ENCODE measurements at regions not wholly inside any gene's neighbourhood (a gene's known extent, or its start where the extent isn't known, plus 50 kb on each side); places are given as distances from the start of the nearest gene placed in this dataset.

DNA sequence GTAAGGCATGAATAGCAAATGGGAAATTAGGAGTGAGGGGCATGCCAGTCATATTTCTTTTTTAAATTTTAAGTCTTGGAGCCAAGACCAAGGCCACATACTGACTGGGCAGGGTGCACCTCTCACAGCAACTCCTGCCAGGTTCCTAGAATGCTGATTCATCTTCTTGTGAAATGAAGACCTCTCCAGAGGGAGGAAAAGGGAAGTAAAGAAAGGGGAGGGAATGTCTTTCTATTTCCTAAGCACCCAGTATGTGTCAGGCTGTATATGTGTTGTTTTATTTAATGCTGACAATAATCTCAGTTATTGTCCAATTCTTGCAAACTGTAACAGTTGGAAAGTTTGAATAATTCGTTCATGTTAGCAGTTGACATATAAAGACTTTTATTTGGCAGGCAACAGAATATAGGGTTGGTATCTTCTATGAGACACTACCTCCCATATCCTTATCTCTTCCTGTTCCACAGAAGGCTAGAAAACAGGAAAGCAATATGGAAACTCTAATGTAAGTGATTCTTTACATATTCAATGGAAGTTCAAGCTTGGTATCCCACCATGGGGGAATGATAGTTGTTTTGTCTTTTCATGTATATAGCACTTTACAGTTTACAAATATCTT is 259.1 kb upstream of the USP24 start:
- Histone ChIP-seq H3K79me2 (ENCODE audit: insufficient read depth) (no peaks in the 10 kb centered on the region), H2AFZ (no peak overlapping the region), H4K20me1 (ENCODE audit: insufficient read depth) (no peaks in the 10 kb centered on the region), H3F3A (ENCODE audit: insufficient read depth) (peaks cover 14% of the 10 kb centered on the region; the same call in 1 of the 2 replicates), H3K4me3 (no peak overlapping the region), H3K9me3 (ENCODE audit: low read depth) (no peaks in the 10 kb centered on the region), H3K9me2 (ENCODE audit: insufficient read depth) (no peaks in the 10 kb centered on the region), H3K4me2 (ENCODE audit: unreplicated experiment) (no peak overlapping the region), H3K4me1 (ENCODE audit: insufficient read depth) (peaks cover 20% of the 10 kb centered on the region), H3K36me3 (ENCODE audit: low read depth) (no peaks in the 10 kb centered on the region), H3K27me3 (replicated peaks; ENCODE audit: insufficient read depth) (no peaks in the 10 kb centered on the region), H3K27ac (no peak overlapping the region), H3K9ac (no peak overlapping the region)
- 0 to 10% methylated on average over 1 of the region's 1 CpG for WGBS, 2 experiments (ENCODE audit: low coverage in 1 of 2, low lambda C conversion rate in 2 of 2, missing lambda C conversion rate in 2 of 2)
- in situ Hi-C loops (cut with MboI) = no loop called here
- TF ChIP-seq EZH2phosphoT487 (IDR thresholded peaks at IDR 0.05; ENCODE audit: insufficient read depth, low read depth) (no peak), EZH2 (IDR thresholded peaks at IDR 0.05; ENCODE audit: insufficient read depth, poor library complexity, severe bottlenecking) (no peak)
- peak; percentile 84 for DNase-seq

DNA sequence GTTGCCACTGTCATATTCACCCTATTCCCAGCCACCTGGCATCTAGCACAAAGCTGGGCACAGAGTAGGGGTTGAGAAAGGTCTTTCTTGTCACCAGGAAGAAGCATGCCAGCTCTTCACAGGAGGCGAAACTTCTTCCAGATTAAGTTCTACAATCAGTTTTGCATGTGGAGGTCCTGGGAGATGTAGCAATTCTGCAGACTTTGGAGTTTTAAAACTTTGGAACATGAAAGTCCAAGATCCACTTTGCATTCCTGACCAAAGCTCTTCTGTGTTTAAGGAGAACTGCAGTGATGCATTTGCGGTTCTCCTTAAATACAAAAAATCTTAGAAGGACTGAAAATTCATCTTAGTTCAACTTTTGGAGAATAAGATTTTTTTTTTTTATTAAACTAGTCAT is 258.5 kb upstream of the USP24 start:
- Histone ChIP-seq H3K27ac (no peak overlapping the region), H3K4me3 (no peak overlapping the region), H3K9ac (no peak overlapping the region), H3K79me2 (ENCODE audit: insufficient read depth) (no peaks in the 10 kb centered on the region), H3K27me3 (replicated peaks; ENCODE audit: insufficient read depth) (no peaks in the 10 kb centered on the region), H3K9me2 (ENCODE audit: insufficient read depth) (no peaks in the 10 kb centered on the region), H3K36me3 (ENCODE audit: low read depth) (no peaks in the 10 kb centered on the region), H4K20me1 (ENCODE audit: insufficient read depth) (no peaks in the 10 kb centered on the region), H3K4me2 (ENCODE audit: unreplicated experiment) (no peak overlapping the region), H3K4me1 (ENCODE audit: insufficient read depth) (peaks cover 20% of the 10 kb centered on the region), H2AFZ (no peak overlapping the region), H3F3A (ENCODE audit: insufficient read depth) (peaks cover 14% of the 10 kb centered on the region; the same call in 1 of the 2 replicates), H3K9me3 (ENCODE audit: low read depth) (no peaks in the 10 kb centered on the region)
- 74 to 81% methylated on average over 2 of the region's 2 CpGs for WGBS, 2 experiments (ENCODE audit: low coverage in 1 of 2, low lambda C conversion rate in 2 of 2, missing lambda C conversion rate in 2 of 2)
- in situ Hi-C loops (cut with MboI) = no loop called here
- TF ChIP-seq EZH2 (IDR thresholded peaks at IDR 0.05; ENCODE audit: insufficient read depth, poor library complexity, severe bottlenecking) = no peak
- no peak for DNase-seq

DNA sequence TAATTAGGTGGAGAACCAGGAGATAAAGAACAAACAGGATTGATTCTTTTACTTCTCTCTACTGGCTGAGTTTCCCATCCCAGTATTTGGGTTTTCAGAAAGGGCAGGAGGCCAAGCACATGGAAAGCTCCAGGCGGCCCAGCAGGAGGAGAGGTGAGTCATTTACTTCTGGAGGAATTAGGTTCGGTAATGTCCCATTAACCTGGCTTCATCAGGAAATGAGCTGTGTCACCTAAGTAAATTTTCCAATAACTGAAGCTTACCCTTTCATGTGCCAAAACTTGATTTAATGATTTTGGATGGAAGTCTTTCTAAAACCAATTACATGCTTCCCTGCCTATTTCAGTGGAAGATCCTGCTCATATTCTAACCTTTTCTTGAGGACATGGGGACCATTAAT is 257.6 kb upstream of the USP24 start:
- Histone ChIP-seq H3K4me3 (no peak overlapping the region), H3K4me2 (ENCODE audit: unreplicated experiment) (no peak overlapping the region), H3K27me3 (replicated peaks; ENCODE audit: insufficient read depth) (no peaks in the 10 kb centered on the region), H3F3A (ENCODE audit: insufficient read depth) (peaks cover 14% of the 10 kb centered on the region; the same call in 1 of the 2 replicates), H3K27ac (no peak overlapping the region), H3K36me3 (ENCODE audit: low read depth) (no peaks in the 10 kb centered on the region), H3K9me2 (ENCODE audit: insufficient read depth) (no peaks in the 10 kb centered on the region), H2AFZ (no peak overlapping the region), H4K20me1 (ENCODE audit: insufficient read depth) (no peaks in the 10 kb centered on the region), H3K79me2 (ENCODE audit: insufficient read depth) (no peaks in the 10 kb centered on the region), H3K4me1 (ENCODE audit: insufficient read depth) (peaks cover 20% of the 10 kb centered on the region), H3K9me3 (ENCODE audit: low read depth) (no peaks in the 10 kb centered on the region), H3K9ac (no peak overlapping the region)
- TF ChIP-seq EZH2 (IDR thresholded peaks at IDR 0.05; ENCODE audit: insufficient read depth, poor library complexity, severe bottlenecking) (no peak), EZH2phosphoT487 (IDR thresholded peaks at IDR 0.05; ENCODE audit: insufficient read depth, low read depth) (no peak)
- peak; percentile 60 for DNase-seq
- WGBS, 2 experiments (ENCODE audit: low coverage in 1 of 2, low lambda C conversion rate in 2 of 2, missing lambda C conversion rate in 2 of 2) = 0 to 11% methylated on average over 2 of the region's 2 CpGs
- in situ Hi-C loops (cut with MboI) = no loop called here

DNA sequence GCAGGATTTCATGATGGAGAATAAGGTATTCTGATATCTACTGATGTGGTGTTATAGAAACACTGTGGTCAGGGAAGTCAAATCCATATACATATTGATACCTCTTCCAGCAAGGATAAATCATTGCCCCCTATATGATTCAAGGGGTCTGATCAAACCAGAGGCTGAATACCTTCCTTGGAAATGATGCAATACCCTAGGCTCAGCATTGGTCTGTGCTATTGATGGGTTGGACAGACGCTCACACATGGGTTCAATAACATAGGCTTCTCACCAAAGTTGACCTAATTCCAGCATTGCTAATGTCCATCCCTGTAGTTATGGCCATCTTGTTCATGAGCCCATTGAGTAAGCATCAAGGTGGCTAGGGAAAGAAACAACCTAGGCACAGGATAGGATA is 257.0 kb upstream of the USP24 start:
- in situ Hi-C loops (cut with MboI) = no loop called here
- no peaks in the 10 kb centered on the region for H3K9me2 ChIP-seq (ENCODE audit: insufficient read depth)
- H3K79me2 ChIP-seq (ENCODE audit: insufficient read depth) = no peaks in the 10 kb centered on the region
- H3K27ac ChIP-seq = no peak overlapping the region
- H3K9ac ChIP-seq = no peak overlapping the region
- H3K9me3 ChIP-seq (ENCODE audit: low read depth) = no peaks in the 10 kb centered on the region
- H4K20me1 ChIP-seq (ENCODE audit: insufficient read depth) = no peaks in the 10 kb centered on the region
- H3K36me3 ChIP-seq (ENCODE audit: low read depth) = no peaks in the 10 kb centered on the region
- TF ChIP-seq EZH2phosphoT487 (IDR thresholded peaks at IDR 0.05; ENCODE audit: insufficient read depth, low read depth) = no peak
- TF ChIP-seq EZH2 (IDR thresholded peaks at IDR 0.05; ENCODE audit: insufficient read depth, poor library complexity, severe bottlenecking) = no peak
- H3K4me3 ChIP-seq = no peak overlapping the region
- peaks cover 17% of the 10 kb centered on the region; the same call in 1 of the 2 replicates for H3F3A ChIP-seq (ENCODE audit: insufficient read depth)
- DNase-seq = no peak
- 96 to 100% methylated on average over 1 of the region's 1 CpG for WGBS, 2 experiments (ENCODE audit: low coverage in 1 of 2, low lambda C conversion rate in 2 of 2, missing lambda C conversion rate in 2 of 2)
- H3K4me2 ChIP-seq (ENCODE audit: unreplicated experiment) = no peak overlapping the region
- no peak overlapping the region for H2AFZ ChIP-seq
- H3K27me3 ChIP-seq (replicated peaks; ENCODE audit: insufficient read depth) = no peaks in the 10 kb centered on the region
- peaks cover 20% of the 10 kb centered on the region for H3K4me1 ChIP-seq (ENCODE audit: insufficient read depth)
